Fibroblast of lung (primary cell): ENCODE measurements at regions not wholly inside any gene's neighbourhood (a gene's known extent, or its start where the extent isn't known, plus 50 kb on each side); places are given as distances from the start of the nearest gene placed in this dataset.

Source experiments
- EZH2 ChIP-seq: IDR thresholded peaks from 2 replicates; pipeline ENCODE4 v1.5.1; 2012; ENCODE audit warnings: low read length, control low read depth, mild to moderate bottlenecking; ENCODE audit errors: missing control alignments
- TF ChIP-seq, protein P1 (sequence below), 2 donors: IDR thresholded peaks in 1 of 2; conservative IDR thresholded peaks in 1 of 2; 1 replicate in 1 of 2; 2 replicates in 1 of 2; pipeline ENCODE4 v1.5.1; 2011 to 2012; ENCODE audit warnings: low read length in 2 of 2, control low read depth in 1 of 2, inconsistent platforms in 1 of 2, low read depth in 1 of 2, mild to moderate bottlenecking in 1 of 2

DNA sequence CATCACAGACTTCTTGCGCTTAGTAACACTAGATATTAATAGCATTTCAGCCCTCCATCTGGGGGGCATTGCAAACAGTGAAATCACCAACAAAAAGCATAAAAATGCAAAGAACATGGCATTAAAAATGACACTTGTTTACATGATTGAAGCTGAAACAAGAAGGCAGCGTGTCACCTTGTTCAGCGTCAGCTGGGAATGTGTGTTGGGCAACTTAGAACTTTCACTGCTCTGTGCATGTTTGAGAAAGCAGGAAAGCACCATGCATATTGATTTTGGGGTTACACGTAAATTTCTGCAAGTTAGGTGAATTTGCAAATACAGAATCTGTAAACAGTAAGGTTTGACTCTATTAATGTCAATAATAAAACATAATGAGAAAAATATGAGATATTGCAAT, 162.9 kb downstream of the SOX4 start:
- TF ChIP-seq, protein P1, sequence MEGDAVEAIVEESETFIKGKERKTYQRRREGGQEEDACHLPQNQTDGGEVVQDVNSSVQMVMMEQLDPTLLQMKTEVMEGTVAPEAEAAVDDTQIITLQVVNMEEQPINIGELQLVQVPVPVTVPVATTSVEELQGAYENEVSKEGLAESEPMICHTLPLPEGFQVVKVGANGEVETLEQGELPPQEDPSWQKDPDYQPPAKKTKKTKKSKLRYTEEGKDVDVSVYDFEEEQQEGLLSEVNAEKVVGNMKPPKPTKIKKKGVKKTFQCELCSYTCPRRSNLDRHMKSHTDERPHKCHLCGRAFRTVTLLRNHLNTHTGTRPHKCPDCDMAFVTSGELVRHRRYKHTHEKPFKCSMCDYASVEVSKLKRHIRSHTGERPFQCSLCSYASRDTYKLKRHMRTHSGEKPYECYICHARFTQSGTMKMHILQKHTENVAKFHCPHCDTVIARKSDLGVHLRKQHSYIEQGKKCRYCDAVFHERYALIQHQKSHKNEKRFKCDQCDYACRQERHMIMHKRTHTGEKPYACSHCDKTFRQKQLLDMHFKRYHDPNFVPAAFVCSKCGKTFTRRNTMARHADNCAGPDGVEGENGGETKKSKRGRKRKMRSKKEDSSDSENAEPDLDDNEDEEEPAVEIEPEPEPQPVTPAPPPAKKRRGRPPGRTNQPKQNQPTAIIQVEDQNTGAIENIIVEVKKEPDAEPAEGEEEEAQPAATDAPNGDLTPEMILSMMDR (conservative IDR thresholded peaks at IDR 0.05 in 1 of 2, IDR thresholded peaks at IDR 0.05 in 1 of 2; ENCODE audit: low read depth in 1 of 2, low read length in 2 of 2) = no peak
- no peak for TF ChIP-seq EZH2
